ENCODE measurements at regions not wholly inside any gene's neighbourhood (a gene's known extent, or its start where the extent isn't known, plus 50 kb on each side); places are given as distances from the start of the nearest gene placed in this dataset.
"Not testable (repeated sequence)": the region's sequence is repeated elsewhere in the genome, so short reads cannot be mapped to it uniquely, and the experiment has no call there.

DNA sequence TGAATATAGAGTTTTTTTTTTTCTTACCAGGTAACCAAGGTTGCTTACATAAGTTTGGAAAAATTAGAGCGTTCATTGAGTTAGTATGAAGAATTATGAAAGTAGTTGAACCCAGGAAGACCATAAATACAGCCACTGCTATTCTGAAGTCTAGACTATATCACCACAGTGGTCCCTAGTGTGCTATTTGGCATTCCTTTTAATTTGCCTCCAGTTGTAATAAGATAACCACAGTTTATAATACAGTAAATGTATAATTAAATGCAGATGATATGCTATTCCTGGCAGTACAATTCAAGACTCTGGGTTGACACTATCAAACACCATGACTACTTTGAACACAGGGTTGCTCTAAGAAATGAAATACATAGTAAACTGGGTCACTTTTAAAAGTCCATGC is 270.5 kb downstream of the BRINP2 start:
- no peak for DNase-seq (ENCODE audit: low read depth in 4 of 4, low spot score in 2 of 4)

DNA sequence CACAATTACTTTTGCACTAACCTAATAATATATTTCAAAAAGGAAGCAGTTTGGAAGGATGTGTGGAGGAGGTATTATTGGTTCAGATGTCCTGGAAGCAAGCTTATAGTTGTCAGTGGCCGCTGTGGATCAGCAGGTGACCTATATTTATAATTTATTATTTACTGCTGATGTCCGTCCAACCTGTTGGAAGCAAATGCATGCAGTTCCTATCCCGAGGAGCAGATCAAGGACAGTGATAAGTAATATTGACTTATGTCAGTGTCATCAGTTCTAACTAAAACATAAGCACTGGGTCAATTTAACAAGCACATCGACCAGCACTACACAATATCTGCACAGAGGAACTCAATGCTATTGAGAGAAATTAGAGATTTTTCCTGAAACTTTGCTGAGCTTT is 270.1 kb downstream of the BRINP2 start:
- DNase-seq (ENCODE audit: low read depth in 4 of 4, low spot score in 2 of 4): no peak

DNA sequence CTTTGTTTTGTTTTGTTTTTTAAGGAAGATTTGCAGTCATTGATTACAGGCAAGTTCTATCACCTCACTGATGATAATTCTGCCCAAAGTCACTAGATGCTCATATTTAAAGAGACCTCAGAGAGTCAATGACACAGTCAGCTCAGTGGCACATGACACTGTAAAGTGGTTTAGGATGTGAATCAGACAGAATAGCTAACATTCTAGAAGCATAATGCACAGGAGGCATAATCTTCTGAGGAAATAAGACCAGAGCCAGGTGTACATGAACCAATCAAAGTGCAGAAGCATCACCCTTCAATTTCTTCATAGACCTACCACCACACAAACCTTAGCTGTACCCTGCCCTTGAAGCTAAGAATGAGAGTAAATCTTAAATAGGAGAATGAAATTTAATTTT is 268.5 kb downstream of the BRINP2 start:
- DNase-seq (ENCODE audit: low read depth in 4 of 4, low spot score in 2 of 4): no peak

DNA sequence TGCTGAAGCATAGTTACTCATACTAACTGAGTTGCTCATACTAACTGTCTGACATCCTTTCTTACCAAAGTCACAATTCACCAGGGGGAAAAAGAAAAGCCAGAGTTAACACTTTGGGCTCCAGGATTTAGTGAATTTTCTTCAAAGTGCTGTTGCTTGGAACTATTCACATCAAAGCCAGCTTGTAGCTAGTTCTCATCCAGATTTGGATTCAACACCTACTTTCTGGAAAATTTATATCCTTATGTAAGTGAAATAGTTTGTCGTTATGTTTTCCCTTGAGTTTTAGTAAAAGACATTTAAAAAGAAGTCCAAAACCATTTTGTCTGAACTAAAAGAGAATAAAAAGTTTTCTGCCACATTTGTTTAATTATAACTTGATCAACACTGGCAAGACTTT is 264.6 kb downstream of the BRINP2 start:
- DNase-seq (ENCODE audit: low read depth in 4 of 4, low spot score in 2 of 4): no peak

DNA sequence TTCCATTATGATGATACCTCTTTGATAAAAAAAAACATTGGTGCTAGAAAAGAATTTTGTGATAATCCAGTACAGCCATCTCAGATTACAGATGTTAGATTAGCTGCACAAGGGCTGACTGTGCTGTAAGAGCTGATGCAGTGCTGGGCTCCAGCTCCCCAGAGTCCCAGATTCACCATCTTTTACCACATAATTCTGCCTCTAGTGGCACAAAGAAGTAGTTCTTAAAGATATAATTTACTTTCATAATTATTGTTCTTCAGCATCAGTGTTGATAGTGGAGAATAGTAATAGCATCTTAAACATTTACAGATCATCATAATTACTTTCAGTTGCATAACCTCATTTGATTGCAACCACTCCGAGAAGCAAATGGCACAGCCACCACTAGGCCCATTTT is 262.1 kb downstream of the BRINP2 start:
- DNase-seq (ENCODE audit: low read depth in 4 of 4, low spot score in 2 of 4): no peak

DNA sequence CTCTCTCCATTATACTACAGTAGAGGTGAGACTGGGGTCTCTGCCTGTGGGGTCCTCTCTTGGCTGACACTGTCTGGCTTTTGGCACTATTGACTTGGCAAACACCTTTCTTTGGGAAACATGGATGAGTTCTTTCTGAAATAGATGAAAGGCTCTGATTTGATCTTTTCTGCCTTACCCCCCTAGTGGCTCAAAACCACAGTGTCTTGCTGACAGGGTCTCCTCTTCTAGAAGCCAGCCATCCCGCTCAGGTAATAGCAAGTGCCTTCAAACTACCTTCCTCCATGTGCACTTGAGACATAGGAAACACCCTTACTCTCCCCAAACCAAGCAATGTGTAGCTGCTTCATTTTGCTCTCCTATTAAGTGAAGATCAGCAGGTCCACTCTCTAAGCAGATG is 260.4 kb downstream of the BRINP2 start:
- DNase-seq (ENCODE audit: low read depth in 4 of 4, low spot score in 2 of 4): no peak

DNA sequence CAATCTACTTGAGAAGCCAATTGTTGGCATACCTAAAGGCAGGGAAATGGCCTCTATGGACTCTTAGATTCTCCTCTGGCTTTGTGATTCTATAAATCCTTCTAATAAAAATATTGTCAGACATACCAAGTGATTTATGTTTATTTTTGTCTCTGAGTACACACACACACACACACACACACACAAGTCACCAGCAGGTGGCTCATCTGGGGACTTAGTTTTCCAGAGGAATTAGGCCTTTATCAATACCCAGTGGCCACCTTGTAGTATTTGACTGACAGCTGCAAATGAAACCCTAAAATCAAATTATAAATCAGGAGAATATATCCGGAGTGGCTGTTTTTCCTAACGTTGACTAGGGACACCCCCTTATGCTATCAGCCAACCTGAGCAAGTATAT is 258.5 kb downstream of the BRINP2 start:
- no peak for DNase-seq (ENCODE audit: low read depth in 4 of 4, low spot score in 2 of 4)

DNA sequence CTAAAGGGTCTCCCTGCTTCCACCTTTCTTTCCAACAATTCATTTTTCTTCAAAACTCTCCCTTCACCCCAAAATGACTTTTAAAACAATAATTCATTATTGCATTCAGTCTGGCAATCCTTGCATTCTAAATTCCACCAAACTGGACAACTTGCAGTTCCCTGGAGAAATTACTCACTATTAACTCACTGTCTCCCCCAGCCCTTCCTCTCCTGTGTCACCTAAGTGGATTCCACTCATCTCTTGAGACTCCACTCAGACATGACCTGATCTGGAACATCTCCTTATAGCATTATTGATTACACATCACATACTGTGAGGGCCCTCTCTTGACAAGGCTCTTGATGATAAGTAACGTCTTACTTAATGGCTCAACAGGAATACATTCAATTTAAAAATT is 257.1 kb downstream of the BRINP2 start:
- DNase-seq (ENCODE audit: low read depth in 4 of 4, low spot score in 2 of 4): no peak

DNA sequence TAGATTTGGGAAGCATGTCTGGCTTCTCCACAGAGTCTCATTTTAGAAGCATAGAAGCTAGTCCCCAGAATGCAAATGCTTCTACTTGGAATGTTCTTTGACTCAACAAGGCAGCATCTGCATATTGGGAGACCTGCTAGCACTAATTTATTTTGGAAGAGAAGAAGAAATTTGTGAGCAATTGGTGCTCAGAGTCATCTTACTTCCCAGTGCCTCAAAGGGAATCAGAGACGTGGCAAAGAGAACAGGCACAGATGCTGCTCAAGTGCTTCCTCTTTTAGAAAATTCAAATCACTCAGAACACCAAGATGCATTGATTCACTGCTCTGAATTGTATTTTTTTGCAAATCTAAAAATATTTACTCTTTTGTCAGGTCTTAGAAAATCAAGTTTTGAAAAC is 255.7 kb downstream of the BRINP2 start:
- DNase-seq (ENCODE audit: low read depth in 4 of 4, low spot score in 2 of 4): no peak

DNA sequence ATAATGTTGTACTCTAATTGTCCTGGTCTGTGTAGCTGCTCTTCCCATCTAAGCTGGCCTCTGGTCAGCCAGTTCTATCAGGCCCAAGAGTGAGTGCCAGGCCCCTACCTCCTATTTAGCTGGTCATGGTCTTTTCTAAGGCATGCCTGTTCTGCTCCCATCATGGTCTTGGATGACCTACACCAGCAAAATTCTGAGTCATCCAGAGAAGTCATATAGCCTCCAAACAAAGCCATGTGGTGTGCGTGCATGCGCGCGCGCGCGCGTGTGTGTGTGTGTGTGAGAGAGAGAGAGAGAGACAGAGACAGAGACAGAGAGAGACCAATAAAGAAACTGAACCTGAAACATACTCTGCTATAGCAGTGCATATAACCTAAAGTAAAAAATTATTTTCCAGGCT is 254.4 kb downstream of the BRINP2 start:
- no peak for DNase-seq (ENCODE audit: low read depth in 4 of 4, low spot score in 2 of 4)

DNA sequence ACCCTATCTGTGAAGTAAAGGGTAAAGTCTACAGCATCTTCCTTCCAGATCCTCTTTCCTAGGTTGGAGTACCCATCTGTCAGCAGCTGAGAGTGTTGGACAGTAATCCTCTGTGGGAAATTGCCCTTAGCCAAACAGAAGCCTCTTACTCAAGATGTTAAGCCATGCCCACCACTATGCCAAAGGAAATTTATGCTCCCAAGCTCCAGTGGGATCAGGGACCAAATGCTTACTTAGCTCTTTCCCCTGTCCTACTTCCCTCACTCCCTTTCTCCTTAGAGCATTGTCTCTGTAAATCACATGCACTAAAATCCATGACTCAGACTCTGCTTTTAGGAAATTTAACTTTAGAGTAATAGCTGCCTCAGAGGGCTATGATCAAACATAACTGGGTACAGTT is 254.0 kb downstream of the BRINP2 start:
- no peak for DNase-seq (ENCODE audit: low read depth in 4 of 4, low spot score in 2 of 4)

DNA sequence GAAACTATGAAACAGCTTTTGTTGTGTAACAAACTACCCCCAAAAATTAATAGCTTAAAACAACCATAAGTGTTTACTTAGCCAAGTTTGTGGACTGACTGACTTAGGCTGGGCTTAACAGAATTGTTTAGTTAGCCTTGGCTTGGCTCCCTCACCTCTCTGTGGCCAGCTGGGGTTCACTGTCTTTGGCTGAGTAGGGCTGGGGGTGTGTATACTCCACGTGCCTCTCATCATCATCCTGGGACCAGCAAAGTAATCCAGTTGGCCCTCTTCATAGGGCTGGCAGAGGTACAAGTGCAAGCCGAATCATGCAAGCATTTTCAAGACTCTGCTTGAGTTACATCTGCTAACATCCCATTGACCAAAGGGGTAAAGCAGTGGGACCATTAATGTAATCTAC is 252.3 kb downstream of the BRINP2 start:
- DNase-seq (ENCODE audit: low read depth in 4 of 4, low spot score in 2 of 4): no peak

DNA sequence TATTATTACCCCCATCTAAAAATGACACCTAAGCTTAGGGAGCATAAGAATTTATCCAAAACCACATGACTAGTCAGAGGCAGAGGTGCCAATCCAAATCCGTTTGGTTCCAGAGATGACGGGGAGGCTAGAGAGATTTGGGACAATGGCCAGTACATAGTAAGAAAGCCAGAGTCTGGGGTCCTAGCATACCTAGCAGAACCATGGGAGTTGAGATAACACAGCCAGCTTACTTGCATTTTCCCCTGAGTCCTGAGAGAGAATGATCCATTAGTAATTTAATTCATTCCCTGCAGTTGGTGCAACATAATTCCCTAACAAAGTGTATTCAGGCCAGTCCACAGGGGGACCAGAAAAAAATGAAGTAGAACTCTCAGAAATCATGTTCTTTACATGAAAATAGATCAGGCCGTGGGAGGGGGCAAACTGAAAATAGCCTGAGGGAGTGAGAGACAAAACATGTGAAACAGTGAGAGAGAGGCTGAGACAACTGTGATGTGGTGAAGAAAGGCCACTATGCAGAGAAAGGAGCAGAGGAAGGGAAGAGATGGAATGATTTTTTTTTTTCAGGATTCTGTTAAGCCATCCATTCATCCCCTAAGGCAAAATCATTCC is 243.3 kb downstream of the BRINP2 start:
- DNase-seq (ENCODE audit: low read depth in 4 of 4, low spot score in 2 of 4): no peak

DNA sequence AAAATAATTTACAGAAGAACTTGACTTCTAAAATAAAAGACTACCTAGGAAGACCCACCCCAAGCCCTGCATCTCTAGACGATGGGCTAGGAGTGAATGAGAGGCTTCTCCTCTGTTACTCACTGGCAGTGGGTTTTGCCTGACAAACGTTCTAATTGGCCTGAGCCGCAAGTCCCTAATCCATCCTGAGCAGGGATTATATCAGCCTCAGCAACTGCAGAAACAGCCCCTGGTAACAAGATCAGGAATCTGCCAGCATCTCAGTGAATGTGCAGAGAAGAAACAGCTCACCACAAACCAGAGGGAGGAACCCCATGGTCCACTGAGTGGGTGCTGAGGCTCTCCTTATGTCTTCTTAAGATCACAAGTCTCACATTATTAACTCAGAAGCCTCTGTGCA is 240.6 kb downstream of the BRINP2 start:
- DNase-seq (ENCODE audit: low read depth in 4 of 4, low spot score in 2 of 4): no peak

DNA sequence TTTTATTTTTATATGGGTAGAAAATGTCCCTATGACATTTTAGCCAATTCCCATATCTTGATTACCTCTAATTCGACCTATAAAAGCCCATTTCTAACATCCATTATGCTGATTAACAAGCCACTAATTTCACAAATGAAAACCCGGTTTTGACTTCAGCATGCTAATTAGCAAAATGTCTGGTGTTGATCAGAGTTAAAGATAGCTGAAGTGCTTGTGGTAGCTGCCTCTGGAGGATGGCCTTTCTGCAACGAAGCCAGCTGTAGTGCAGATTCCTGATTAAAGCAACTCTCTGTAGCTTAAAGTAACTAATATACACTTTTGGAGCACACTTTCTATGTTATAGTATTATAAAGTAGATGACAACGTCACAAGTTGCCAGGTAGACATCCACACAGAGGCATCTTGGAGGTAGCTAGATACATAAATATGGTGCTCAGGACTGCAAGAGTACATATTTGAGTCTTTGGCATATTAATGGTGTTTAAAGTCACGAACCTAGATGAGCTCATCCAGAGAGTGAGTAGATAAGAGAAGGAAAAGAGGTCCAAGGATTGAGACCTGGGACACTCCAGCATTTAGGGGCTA is 239.5 kb downstream of the BRINP2 start:
- no peak for DNase-seq (ENCODE audit: low read depth in 4 of 4, low spot score in 2 of 4)

DNA sequence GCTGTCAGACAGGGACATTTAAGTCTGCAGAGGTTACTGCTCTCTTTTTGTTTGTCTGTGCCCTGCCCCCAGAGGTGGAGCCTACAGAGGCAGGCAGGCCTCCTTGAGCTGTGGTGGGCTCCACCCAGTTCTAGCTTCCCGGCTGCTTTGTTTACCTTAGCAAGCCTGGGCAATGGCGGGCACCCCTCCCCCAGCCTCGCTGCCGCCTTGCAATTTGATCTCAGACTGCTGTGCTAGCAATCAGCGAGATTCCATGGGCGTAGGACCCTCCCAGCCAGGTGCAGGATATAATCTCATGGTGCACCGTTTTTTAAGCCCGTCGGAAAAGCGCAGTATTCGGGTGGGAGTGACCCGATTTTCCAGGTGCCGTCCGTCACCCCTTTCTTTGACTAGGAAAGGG is 235.6 kb downstream of the BRINP2 start:
- not testable (repeated sequence) for DNase-seq (ENCODE audit: low read depth in 4 of 4, low spot score in 2 of 4)

DNA sequence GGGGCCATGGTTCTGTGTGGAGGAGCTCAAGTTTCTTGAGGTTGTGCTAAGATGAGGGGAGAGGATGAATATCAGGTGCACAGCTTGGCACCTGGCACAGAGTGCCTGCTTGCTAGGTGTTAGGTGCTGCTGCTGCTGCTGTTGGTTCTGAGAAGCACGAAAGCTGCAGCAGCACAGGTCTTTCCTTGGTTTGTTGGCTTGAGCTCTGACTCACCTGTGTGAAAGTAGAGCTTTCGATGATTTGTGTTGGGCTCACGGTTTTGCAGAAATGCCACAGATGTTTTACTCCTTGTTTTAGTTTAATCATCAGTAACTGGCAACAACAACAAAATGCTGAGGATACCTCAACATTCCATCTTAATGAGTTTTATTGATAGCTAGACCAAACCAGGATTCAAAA is 221.6 kb downstream of the BRINP2 start:
- no peak for DNase-seq (ENCODE audit: low read depth in 4 of 4, low spot score in 2 of 4)

DNA sequence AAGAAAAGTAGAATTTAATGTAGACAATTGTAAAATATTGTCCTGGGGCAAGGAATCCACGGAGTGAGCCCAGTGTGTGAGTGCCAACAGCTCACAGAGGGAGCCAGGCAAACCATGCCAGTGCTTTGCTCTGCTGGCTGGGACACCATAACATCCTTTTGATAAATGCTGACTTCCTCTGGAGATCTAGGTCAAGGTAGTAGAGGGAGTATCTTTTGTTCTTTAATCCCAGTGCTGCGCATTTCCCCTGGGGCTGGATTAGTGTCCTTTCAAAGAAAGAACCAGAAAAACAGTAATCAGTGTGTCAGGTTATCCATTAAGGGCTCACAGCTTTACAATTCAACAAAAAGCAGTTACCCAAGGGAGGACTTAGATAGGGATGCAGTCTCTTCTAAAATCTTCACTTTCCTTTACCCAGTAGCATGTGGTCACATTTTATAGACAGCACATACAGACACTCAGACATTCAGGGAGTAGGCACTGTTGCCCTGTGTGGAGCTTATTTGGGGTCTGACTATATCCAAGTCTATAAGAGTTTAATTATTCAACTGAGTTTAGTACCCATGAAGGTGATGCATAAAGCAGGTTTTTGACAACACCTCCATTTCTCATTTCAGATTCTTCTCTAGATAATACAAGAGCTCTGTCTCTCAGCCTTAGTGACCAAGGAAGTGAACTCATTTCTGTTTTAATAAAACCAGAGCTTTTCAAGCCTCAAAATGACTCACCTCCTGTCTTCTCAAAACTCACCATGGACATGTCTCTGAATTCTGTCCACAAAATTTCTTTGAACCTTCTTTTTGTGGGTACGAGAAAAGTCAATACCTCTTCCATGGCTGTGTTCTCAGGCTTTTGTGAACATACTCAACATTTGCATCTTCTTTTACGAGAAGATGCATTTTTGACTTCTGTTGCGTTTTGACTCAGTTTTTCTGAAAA is 215.3 kb downstream of the BRINP2 start:
- no peak for DNase-seq (ENCODE audit: low read depth in 4 of 4, low spot score in 2 of 4)

DNA sequence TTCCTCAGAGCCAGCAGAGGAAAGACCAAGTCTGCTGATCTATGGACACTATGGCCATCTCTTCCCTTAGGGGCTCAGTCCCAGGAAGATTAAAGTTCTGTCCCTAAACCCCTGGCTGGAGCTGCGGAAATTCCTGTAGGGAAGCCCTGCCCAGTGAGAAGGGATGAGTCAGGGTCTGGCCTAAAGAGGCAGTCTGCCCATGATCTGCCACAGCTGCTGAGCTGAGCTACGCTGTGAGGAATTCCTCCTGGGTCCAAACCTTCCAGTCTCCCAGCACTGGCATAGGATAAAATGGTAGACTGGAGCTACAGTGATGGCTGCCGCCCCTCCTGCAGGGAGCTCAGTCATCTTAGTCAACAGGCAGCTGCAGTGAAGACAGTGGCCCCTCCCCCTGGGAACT is 213.7 kb downstream of the BRINP2 start:
- DNase-seq (ENCODE audit: low read depth in 4 of 4, low spot score in 2 of 4): no peak

DNA sequence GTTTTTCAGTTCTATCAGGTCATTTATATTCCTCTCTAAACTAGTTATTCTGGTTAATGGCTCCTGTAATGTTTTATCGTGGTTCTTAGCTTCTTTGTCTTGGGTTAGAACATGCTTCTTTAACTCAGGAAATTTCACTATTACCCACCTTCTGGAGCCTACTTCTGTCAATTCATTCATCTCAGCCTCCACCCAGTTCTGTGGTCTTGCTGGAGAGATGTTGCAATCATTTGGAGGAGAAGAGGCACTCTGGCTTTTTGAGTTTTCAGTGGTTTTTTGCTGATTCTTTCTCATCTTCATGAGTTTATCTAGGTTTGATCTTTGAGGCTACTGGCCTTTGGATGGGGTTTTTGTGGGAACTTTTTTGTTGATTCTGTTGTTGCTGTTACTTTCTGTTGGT is 213.0 kb downstream of the BRINP2 start:
- DNase-seq (ENCODE audit: low read depth in 4 of 4, low spot score in 2 of 4): no peak

DNA sequence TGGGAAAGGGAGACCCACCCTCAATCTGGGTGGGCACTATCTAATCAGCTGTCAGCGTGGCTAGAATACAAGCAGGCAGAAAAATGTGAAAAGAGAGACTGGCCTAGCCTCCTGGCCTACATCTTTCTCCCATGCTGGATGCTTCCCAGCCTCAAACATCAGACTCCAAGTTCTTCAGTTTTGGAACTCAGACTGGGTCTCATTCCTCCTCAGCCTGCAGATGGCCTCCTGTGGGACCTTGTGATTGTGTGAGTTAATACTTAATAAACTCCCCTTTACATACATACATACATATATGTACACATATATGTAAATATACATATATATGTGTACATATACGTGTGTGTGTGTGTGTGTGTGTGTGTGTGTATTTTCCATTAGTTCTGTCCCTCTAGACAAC is 207.1 kb downstream of the BRINP2 start:
- DNase-seq (ENCODE audit: low read depth in 4 of 4, low spot score in 2 of 4): no peak

DNA sequence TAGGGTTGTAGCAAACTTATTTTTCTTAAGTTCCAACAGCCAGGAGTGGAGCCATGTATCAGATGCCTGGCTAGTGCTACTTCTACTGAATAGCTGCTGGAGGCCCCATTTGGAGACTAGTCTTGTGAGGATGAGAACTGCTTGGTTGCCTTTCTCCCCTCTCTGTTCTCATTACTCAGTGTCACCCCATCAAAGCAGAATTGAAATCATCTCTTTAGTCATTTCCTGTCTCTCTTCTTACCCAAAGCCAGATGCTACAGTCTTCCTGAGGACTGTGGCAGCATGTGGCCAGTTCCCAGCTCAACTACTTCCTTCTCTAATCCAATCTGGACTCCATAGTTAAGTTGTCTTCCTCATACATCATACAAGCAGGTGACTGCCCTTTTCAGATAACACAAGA is 197.5 kb downstream of the BRINP2 start:
- no peak for DNase-seq (ENCODE audit: low read depth in 4 of 4, low spot score in 2 of 4)

All from left renal cortex interstitium (tissue), 4 donors.